HepG2 (cell line): ENCODE measurements at regions not wholly inside any gene's neighbourhood (a gene's known extent, or its start where the extent isn't known, plus 50 kb on each side); places are given as distances from the start of the nearest gene placed in this dataset.

Experiments
- BCL3 ChIP-seq: sonication (generic); formaldehyde crosslinking; IDR thresholded peaks from 2 replicates; pipeline ENCODE4 v1.5.1; 2020; ENCODE audit warnings: mild to moderate bottlenecking, missing genetic modification reagents, moderate library complexity
- EZH2 ChIP-seq: conservative IDR thresholded peaks from 2 replicates; pipeline ENCODE4 v1.6.1; 2012; ENCODE audit warnings: mild to moderate bottlenecking, low read depth, low read length, moderate library complexity
- FOXK1 ChIP-seq: sonication (generic); formaldehyde crosslinking; IDR thresholded peaks from 2 replicates; pipeline ENCODE4 v1.4.0; 2020; ENCODE audit warnings: low read depth, missing genetic modification reagents, borderline replicate concordance
- HOMEZ ChIP-seq: IDR thresholded peaks from 2 replicates; pipeline ENCODE4 v1.6.1; 2016; ENCODE audit warnings: low read depth
- LCORL ChIP-seq, 2 experiments: fragments of 450-650 bp in 1 of 2; sonication (generic) in 1 of 2; formaldehyde crosslinking in 1 of 2; IDR thresholded peaks; 2 replicates each; pipeline versions ENCODE4 v1.5.0 to v1.6.1; 2017 to 2020; ENCODE audit warnings: antibody characterized with exemption in 1 of 2, missing genetic modification reagents in 1 of 2
- NONO ChIP-seq, 2 experiments: fragments of 450-650 bp in 1 of 2; sonication (generic) in 1 of 2; formaldehyde crosslinking in 1 of 2; IDR thresholded peaks in 1 of 2; conservative IDR thresholded peaks in 1 of 2; 2 replicates each; pipeline versions ENCODE4 v1.6.1 to v1.8.0; 2017 to 2022; ENCODE audit warnings: mild to moderate bottlenecking in 1 of 2, missing genetic modification reagents in 1 of 2, moderate library complexity in 1 of 2
- PHF21A ChIP-seq: sonication (generic); formaldehyde crosslinking; IDR thresholded peaks from 2 replicates; pipeline ENCODE4 v1.5.0; 2020; ENCODE audit warnings: mild to moderate bottlenecking, missing genetic modification reagents
- RARG ChIP-seq: sonication (generic); formaldehyde crosslinking; IDR thresholded peaks from 2 replicates; pipeline ENCODE4 v1.4.0; 2020; ENCODE audit warnings: low read depth, mild to moderate bottlenecking, missing genetic modification reagents
- SNRNP70 ChIP-seq: fragments of 200-400 bp; formaldehyde crosslinking; IDR thresholded peaks from 2 replicates; pipeline ENCODE4 v1.6.1; 2017; ENCODE audit warnings: mild to moderate bottlenecking, low read depth, low read length, moderate library complexity
- ZBTB38 ChIP-seq: sonication (generic); formaldehyde crosslinking; IDR thresholded peaks from 2 replicates; pipeline ENCODE4 v1.5.1; 2020; ENCODE audit warnings: mild to moderate bottlenecking, missing genetic modification reagents
- ZMYM2 ChIP-seq: sonication (generic); formaldehyde crosslinking; IDR thresholded peaks from 2 replicates; pipeline ENCODE4 v1.8.0; 2022; ENCODE audit warnings: mild to moderate bottlenecking, missing genetic modification reagents
- ZNF251 ChIP-seq: sonication (generic); formaldehyde crosslinking; IDR thresholded peaks from 2 replicates; pipeline ENCODE4 v1.9.0; 2021; ENCODE audit warnings: mild to moderate bottlenecking, missing genetic modification reagents
- ZNF274 ChIP-seq: sonication (generic); formaldehyde crosslinking; IDR thresholded peaks from 2 replicates; pipeline ENCODE4 v1.5.1; 2020; ENCODE audit warnings: mild to moderate bottlenecking, missing genetic modification reagents
- ZNF431 ChIP-seq: sonication (generic); formaldehyde crosslinking; IDR thresholded peaks from 2 replicates; pipeline ENCODE4 v1.9.0; 2022; ENCODE audit warnings: missing genetic modification reagents, low read depth, mild to moderate bottlenecking, borderline replicate concordance
- TF ChIP-seq, protein P1 (sequence below): sonication (generic); formaldehyde crosslinking; IDR thresholded peaks from 2 replicates; pipeline ENCODE4 v1.5.1; 2020; ENCODE audit warnings: mild to moderate bottlenecking, missing genetic modification reagents, moderate library complexity
- TF ChIP-seq, protein P2 (sequence below): sonication (generic); formaldehyde crosslinking; IDR thresholded peaks from 2 replicates; pipeline ENCODE4 v1.8.1; 2023; ENCODE audit warnings: mild to moderate bottlenecking, missing genetic modification reagents
- TF ChIP-seq, protein P3 (sequence below): sonication (generic); formaldehyde crosslinking; IDR thresholded peaks from 2 replicates; pipeline ENCODE4 v1.9.0; 2022; ENCODE audit warnings: missing genetic modification reagents, mild to moderate bottlenecking, borderline replicate concordance

DNA sequence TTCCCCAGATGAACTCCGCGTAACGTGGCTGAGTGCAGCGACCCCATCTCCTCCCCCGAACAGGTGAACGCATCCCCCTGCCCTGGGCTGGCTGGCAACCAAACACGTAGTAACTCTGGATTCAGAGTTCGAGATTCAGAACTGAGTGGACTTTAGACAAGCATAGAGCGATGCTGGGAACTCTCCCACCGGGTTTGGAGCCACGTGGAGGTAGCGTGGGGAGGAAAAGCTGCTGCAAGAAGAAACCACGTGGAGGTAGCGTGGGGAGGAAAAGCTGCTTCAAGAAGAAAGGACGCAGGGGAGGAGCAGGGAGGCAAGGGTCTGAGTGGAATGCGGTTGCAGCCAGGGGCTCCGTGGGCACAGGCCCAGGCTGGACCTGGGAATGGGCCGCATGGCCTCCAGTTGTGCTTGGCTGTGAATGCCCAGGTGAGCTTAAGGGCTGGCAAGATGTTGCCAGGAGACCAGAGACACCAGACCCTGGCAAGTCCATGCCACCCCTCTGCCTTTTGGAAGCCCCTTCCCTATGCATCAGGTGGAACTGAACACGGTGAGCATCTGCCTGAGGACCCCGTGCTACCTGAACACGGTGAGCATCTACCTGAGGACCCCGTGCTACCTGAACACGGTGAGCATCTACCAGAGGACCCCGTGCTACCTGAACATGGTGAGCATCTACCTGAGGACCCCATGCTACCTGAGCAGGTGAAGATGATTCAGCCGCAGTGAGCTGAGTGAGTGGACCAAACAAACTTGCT, 118.0 kb upstream of the FRMD1 start (continued):
- TF ChIP-seq HOMEZ (CRISPR knock-in tag) (0 out of 2 replicates have a peak, but pooled peaks have one; percentile 6), ZNF431 (no peak), RARG (CRISPR knock-in tag) (no peak), ZMYM2 (0 out of 2 replicates have a peak, but pooled peaks have one; percentile 38), NONO (IDR thresholded peaks at IDR 0.05) (no peak), NONO (CRISPR knock-in tag; conservative IDR thresholded peaks at IDR 0.05) (0 out of 2 replicates have a peak, but pooled peaks have one; percentile 31), LCORL (IDR thresholded peaks at IDR 0.05) (no peak), LCORL (CRISPR knock-in tag; IDR thresholded peaks at IDR 0.05) (0 out of 2 replicates have a peak, but pooled peaks have one; percentile 14), ZBTB38 (CRISPR knock-in tag) (peak; percentile 67; the same call in 1 of the 2 replicates), SNRNP70 (no peak), EZH2 (no peak), BCL3 (peak; percentile 77; the same call in 1 of the 2 replicates), ZNF251 (CRISPR knock-in tag) (no peak), FOXK1 (CRISPR knock-in tag) (no peak), PHF21A (CRISPR knock-in tag) (no peak), ZNF274 (0 out of 2 replicates have a peak, but pooled peaks have one; percentile 46)
- TF ChIP-seq, protein P1, sequence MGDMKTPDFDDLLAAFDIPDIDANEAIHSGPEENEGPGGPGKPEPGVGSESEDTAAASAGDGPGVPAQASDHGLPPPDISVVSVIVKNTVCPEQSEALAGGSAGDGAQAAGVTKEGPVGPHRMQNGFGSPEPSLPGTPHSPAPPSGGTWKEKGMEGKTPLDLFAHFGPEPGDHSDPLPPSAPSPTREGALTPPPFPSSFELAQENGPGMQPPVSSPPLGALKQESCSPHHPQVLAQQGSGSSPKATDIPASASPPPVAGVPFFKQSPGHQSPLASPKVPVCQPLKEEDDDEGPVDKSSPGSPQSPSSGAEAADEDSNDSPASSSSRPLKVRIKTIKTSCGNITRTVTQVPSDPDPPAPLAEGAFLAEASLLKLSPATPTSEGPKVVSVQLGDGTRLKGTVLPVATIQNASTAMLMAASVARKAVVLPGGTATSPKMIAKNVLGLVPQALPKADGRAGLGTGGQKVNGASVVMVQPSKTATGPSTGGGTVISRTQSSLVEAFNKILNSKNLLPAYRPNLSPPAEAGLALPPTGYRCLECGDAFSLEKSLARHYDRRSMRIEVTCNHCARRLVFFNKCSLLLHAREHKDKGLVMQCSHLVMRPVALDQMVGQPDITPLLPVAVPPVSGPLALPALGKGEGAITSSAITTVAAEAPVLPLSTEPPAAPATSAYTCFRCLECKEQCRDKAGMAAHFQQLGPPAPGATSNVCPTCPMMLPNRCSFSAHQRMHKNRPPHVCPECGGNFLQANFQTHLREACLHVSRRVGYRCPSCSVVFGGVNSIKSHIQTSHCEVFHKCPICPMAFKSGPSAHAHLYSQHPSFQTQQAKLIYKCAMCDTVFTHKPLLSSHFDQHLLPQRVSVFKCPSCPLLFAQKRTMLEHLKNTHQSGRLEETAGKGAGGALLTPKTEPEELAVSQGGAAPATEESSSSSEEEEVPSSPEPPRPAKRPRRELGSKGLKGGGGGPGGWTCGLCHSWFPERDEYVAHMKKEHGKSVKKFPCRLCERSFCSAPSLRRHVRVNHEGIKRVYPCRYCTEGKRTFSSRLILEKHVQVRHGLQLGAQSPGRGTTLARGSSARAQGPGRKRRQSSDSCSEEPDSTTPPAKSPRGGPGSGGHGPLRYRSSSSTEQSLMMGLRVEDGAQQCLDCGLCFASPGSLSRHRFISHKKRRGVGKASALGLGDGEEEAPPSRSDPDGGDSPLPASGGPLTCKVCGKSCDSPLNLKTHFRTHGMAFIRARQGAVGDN (CRISPR knock-in tag) = peak; percentile 87
- TF ChIP-seq, protein P2, sequence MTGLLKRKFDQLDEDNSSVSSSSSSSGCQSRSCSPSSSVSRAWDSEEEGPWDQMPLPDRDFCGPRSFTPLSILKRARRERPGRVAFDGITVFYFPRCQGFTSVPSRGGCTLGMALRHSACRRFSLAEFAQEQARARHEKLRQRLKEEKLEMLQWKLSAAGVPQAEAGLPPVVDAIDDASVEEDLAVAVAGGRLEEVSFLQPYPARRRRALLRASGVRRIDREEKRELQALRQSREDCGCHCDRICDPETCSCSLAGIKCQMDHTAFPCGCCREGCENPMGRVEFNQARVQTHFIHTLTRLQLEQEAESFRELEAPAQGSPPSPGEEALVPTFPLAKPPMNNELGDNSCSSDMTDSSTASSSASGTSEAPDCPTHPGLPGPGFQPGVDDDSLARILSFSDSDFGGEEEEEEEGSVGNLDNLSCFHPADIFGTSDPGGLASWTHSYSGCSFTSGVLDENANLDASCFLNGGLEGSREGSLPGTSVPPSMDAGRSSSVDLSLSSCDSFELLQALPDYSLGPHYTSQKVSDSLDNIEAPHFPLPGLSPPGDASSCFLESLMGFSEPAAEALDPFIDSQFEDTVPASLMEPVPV (CRISPR knock-in tag) = 0 out of 2 replicates have a peak, but pooled peaks have one; percentile 3
- TF ChIP-seq, protein P3, sequence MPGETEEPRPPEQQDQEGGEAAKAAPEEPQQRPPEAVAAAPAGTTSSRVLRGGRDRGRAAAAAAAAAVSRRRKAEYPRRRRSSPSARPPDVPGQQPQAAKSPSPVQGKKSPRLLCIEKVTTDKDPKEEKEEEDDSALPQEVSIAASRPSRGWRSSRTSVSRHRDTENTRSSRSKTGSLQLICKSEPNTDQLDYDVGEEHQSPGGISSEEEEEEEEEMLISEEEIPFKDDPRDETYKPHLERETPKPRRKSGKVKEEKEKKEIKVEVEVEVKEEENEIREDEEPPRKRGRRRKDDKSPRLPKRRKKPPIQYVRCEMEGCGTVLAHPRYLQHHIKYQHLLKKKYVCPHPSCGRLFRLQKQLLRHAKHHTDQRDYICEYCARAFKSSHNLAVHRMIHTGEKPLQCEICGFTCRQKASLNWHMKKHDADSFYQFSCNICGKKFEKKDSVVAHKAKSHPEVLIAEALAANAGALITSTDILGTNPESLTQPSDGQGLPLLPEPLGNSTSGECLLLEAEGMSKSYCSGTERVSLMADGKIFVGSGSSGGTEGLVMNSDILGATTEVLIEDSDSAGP = 0 out of 2 replicates have a peak, but pooled peaks have one; percentile 42
